ENCODE measurements at regions not wholly inside any gene's neighbourhood (a gene's known extent, or its start where the extent isn't known, plus 50 kb on each side); places are given as distances from the start of the nearest gene placed in this dataset.
"Not testable (repeated sequence)": the region's sequence is repeated elsewhere in the genome, so short reads cannot be mapped to it uniquely, and the experiment has no call there.

GRCh38 chr4:82084747-82085146, 289.0 kb downstream of the HNRNPD start:
- TF ChIP-seq EZH2 (IDR thresholded peaks at IDR 0.05; ENCODE audit: low read length, missing control alignments) = no peak
- no peak for TF ChIP-seq CTCF (conservative IDR thresholded peaks at IDR 0.05 in 1 of 2, IDR thresholded peaks at IDR 0.05 in 1 of 2; ENCODE audit: low read depth in 1 of 2, low read length in 2 of 2)
- no peak overlapping the region for H3K27ac ChIP-seq (ENCODE audit: insufficient read depth, low read length)
- H3K36me3 ChIP-seq (ENCODE audit: control insufficient read depth, insufficient read depth, low read length) = no peaks in the 10 kb centered on the region
- H3K79me2 ChIP-seq (ENCODE audit: control insufficient read depth, insufficient read depth, low read length) = no peaks in the 10 kb centered on the region
- H3K27me3 ChIP-seq (ENCODE audit: control insufficient read depth, insufficient read depth, low read length) = no peaks in the 10 kb centered on the region
- no peak overlapping the region for H3K4me2 ChIP-seq (ENCODE audit: extremely low read depth, insufficient read depth, low read length)
- DNase-seq (ENCODE audit: low read depth in 2 of 2) = no peak
- no peaks in the 10 kb centered on the region for H3K9me3 ChIP-seq (ENCODE audit: control insufficient read depth, insufficient read depth, low read depth, low read length)
- H2AFZ ChIP-seq (ENCODE audit: low read length) = no peak overlapping the region
- no peak overlapping the region for H3K9ac ChIP-seq (ENCODE audit: insufficient read depth, low read length)
- H4K20me1 ChIP-seq (ENCODE audit: control insufficient read depth, extremely low read depth, insufficient read depth, low read length) = no peaks in the 10 kb centered on the region
- H3K4me3 ChIP-seq (replicated peaks in 1 of 4; ENCODE audit: control extremely low read depth in 1 of 4, insufficient read depth in 1 of 4, low read depth in 3 of 4, low read length in 4 of 4) = no peak overlapping the region
- no peaks in the 10 kb centered on the region for H3K4me1 ChIP-seq (ENCODE audit: control insufficient read depth, extremely low read depth, insufficient read depth, low read length)

GRCh38 chr4:82077471-82077995, 296.3 kb downstream of the HNRNPD start:
- not testable (repeated sequence) for H3K4me1 ChIP-seq (ENCODE audit: control insufficient read depth, extremely low read depth, insufficient read depth, low read length); H3K27ac ChIP-seq (ENCODE audit: insufficient read depth, low read length); H3K9ac ChIP-seq (ENCODE audit: insufficient read depth, low read length); H3K36me3 ChIP-seq (ENCODE audit: control insufficient read depth, insufficient read depth, low read length); DNase-seq (ENCODE audit: low read depth in 2 of 2); H3K27me3 ChIP-seq (ENCODE audit: control insufficient read depth, insufficient read depth, low read length); H2AFZ ChIP-seq (ENCODE audit: low read length); H3K4me2 ChIP-seq (ENCODE audit: extremely low read depth, insufficient read depth, low read length); H4K20me1 ChIP-seq (ENCODE audit: control insufficient read depth, extremely low read depth, insufficient read depth, low read length); H3K4me3 ChIP-seq (replicated peaks in 1 of 4; ENCODE audit: control extremely low read depth in 1 of 4, insufficient read depth in 1 of 4, low read depth in 3 of 4, low read length in 4 of 4); H3K9me3 ChIP-seq (ENCODE audit: control insufficient read depth, insufficient read depth, low read depth, low read length); H3K79me2 ChIP-seq (ENCODE audit: control insufficient read depth, insufficient read depth, low read length)

DNA sequence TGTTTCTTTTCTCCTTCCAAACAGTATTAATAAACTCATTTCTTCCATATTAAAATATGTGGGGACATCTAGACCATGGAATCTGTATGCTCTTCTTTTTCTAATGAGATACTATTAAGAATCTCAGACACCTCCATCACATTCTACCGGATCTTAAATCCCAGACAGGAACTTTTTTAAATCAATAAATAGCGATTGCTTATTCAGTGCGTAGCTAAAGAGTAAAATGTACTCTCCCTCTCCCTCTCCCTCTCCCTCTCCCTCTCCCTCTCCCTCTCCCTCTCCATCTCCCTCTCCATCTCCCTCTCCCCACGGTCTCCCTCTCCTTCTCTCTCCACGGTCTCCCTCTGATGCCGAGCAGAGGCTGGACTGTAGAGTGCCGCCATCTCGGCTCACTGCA, 297.0 kb downstream of the HNRNPD start:
- H3K27me3 ChIP-seq (ENCODE audit: control insufficient read depth, insufficient read depth, low read length) = no peaks in the 10 kb centered on the region
- H3K4me1 ChIP-seq (ENCODE audit: control insufficient read depth, extremely low read depth, insufficient read depth, low read length) = no peaks in the 10 kb centered on the region
- H3K9ac ChIP-seq (ENCODE audit: insufficient read depth, low read length) = no peak overlapping the region
- H3K27ac ChIP-seq (ENCODE audit: insufficient read depth, low read length) = no peak overlapping the region
- no peaks in the 10 kb centered on the region for H3K36me3 ChIP-seq (ENCODE audit: control insufficient read depth, insufficient read depth, low read length)
- no peak overlapping the region for H2AFZ ChIP-seq (ENCODE audit: low read length)
- H4K20me1 ChIP-seq (ENCODE audit: control insufficient read depth, extremely low read depth, insufficient read depth, low read length) = no peaks in the 10 kb centered on the region
- no peaks in the 10 kb centered on the region for H3K79me2 ChIP-seq (ENCODE audit: control insufficient read depth, insufficient read depth, low read length)
- DNase-seq (ENCODE audit: low read depth in 2 of 2) = no peak
- H3K4me3 ChIP-seq (replicated peaks in 1 of 4; ENCODE audit: control extremely low read depth in 1 of 4, insufficient read depth in 1 of 4, low read depth in 3 of 4, low read length in 4 of 4) = no peak overlapping the region
- no peak for TF ChIP-seq CTCF (conservative IDR thresholded peaks at IDR 0.05 in 1 of 2, IDR thresholded peaks at IDR 0.05 in 1 of 2; ENCODE audit: low read depth in 1 of 2, low read length in 2 of 2)
- no peak for TF ChIP-seq EZH2 (IDR thresholded peaks at IDR 0.05; ENCODE audit: low read length, missing control alignments)
- H3K4me2 ChIP-seq (ENCODE audit: extremely low read depth, insufficient read depth, low read length) = no peak overlapping the region
- no peaks in the 10 kb centered on the region for H3K9me3 ChIP-seq (ENCODE audit: control insufficient read depth, insufficient read depth, low read depth, low read length)
